Fibroblast of villous mesenchyme (primary cell): ENCODE measurements at regions not wholly inside any gene's neighbourhood (a gene's known extent, or its start where the extent isn't known, plus 50 kb on each side); places are given as distances from the start of the nearest gene placed in this dataset.
"Not testable (repeated sequence)": the region's sequence is repeated elsewhere in the genome, so short reads cannot be mapped to it uniquely, and the experiment has no call there.

Source experiments
- DNase-seq: peaks from one replicate; pipeline ENCODE4 v3.0.0-alpha.2; 2010; ENCODE audit warnings: low read depth
- H3K4me3 ChIP-seq: 2 replicates; pipeline ENCODE4 v1.5.1; 2011; ENCODE audit warnings: low read depth, mild to moderate bottlenecking, low read length
- TF ChIP-seq, protein P1 (sequence below): IDR thresholded peaks from 2 replicates; pipeline ENCODE4 v1.5.1; 2012; ENCODE audit warnings: low read depth, mild to moderate bottlenecking, low read length; ENCODE audit not compliant: insufficient read depth

- TF ChIP-seq, protein P1, sequence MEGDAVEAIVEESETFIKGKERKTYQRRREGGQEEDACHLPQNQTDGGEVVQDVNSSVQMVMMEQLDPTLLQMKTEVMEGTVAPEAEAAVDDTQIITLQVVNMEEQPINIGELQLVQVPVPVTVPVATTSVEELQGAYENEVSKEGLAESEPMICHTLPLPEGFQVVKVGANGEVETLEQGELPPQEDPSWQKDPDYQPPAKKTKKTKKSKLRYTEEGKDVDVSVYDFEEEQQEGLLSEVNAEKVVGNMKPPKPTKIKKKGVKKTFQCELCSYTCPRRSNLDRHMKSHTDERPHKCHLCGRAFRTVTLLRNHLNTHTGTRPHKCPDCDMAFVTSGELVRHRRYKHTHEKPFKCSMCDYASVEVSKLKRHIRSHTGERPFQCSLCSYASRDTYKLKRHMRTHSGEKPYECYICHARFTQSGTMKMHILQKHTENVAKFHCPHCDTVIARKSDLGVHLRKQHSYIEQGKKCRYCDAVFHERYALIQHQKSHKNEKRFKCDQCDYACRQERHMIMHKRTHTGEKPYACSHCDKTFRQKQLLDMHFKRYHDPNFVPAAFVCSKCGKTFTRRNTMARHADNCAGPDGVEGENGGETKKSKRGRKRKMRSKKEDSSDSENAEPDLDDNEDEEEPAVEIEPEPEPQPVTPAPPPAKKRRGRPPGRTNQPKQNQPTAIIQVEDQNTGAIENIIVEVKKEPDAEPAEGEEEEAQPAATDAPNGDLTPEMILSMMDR, result no peak
- H3K4me3 ChIP-seq, result no peak overlapping the region
- no peak for DNase-seq
These were observed 62.6 kb downstream of the PLXNA1 start for GRCh38 chr3:127045435-127046045.

DNA sequence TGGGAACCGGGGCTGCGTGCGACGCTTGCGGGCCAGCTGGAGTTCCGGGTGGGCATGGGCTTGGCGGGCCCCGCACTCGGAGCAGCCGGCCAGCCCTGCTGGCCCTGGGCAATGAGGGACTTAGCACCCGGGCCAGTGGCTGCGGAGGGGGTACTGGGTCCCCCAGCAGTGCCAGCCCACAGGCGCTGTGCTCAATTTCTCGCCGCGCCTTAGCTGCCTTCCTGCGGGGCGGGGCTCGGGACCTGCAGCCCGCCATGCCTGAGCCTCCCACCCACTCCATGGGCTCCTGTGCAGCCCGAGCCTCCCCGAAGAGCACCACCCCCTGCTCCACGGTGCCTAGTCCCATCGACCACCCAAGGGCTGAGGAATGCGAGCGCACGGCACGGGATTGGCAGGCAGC lies 63.8 kb downstream of the PLXNA1 start:
- DNase-seq, H3K4me3 ChIP-seq: not testable (repeated sequence)

DNA sequence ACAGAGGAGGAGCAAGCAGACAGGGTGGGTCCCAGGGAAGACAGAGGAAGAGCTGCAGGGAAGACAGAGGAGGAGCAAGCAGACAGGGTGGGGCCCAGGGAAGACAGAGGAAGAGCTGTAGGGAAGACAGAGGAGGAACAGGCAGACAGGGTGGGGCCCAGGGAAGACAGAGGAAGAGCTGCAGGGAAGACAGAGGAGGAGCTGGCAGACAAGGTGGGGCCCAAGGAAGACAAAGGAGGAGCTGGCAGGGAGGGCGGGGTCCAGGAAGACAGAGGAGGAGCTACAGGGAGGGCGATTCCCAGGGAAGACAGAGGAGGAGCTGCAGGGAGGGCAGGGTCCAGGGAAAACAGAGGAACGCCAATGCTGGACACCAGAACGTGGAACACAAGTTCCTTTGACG lies 66.5 kb downstream of the PLXNA1 start:
- H3K4me3 ChIP-seq, result no peak overlapping the region
- TF ChIP-seq, protein P1, result no peak
- no peak for DNase-seq

GRCh38 chr3:127050733-127051132 lies 67.8 kb downstream of the PLXNA1 start:
- H3K4me3 ChIP-seq, result no peak overlapping the region
- TF ChIP-seq, protein P1, result no peak
- DNase-seq, result no peak

- no peak for DNase-seq
- TF ChIP-seq, protein P1, result no peak
- no peak overlapping the region for H3K4me3 ChIP-seq
These were observed 69.2 kb downstream of the PLXNA1 start for GRCh38 chr3:127052121-127052561.

DNA sequence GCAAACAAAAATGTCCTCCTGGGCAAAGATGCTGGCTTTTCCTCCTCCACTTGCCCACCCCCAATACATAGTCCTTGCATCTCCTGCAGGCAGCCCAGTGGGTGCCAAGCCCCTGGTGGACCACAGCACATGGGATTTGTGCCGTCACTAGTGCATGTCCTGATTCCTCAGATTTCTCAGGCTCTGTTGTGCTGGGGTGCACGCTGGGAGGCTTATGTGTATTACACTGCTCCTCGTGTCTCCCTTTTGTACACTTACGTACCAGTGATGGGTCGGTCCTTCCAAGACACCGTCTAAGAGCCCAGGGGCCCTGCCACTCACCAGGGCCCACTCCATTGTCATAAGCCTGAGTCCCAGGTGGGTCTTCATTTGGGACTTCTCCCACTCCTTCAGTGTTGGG lies 70.1 kb downstream of the PLXNA1 start:
- TF ChIP-seq, protein P1, result no peak
- no peak overlapping the region for H3K4me3 ChIP-seq
- DNase-seq, result no peak

DNA sequence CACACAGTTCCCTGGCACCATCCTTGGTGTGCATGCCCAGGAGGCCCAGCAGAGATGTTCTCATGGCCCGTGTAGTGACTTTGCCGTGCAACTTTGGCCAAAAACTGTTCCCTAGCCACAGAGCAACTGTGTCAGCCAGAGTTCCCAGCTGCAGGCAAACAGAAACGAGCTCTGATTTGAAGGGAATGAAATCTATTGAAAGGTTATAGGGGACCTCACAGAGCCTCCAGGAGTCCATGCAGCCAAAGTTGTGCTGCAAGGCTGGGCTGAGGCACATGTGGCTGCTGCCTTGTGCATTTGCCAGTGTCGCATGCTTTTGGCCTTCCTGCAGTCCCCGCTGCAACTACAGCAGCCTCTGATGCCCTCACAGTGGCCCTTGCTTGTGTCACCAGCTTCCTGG lies 70.5 kb downstream of the PLXNA1 start:
- no peak for DNase-seq

More for the DNA sequence above, 70.5 kb downstream of the PLXNA1 start:
- TF ChIP-seq, protein P1, result no peak
- H3K4me3 ChIP-seq, result no peak overlapping the region
